ENCODE measurements at regions not wholly inside any gene's neighbourhood (a gene's known extent, or its start where the extent isn't known, plus 50 kb on each side); places are given as distances from the start of the nearest gene placed in this dataset.
A peak's percentile ranks its signal among the peaks of the same experiment; 100 is the strongest.
"Not testable (repeated sequence)": the region's sequence is repeated elsewhere in the genome, so short reads cannot be mapped to it uniquely, and the experiment has no call there.

GRCh38 chr14:51595881-51596455 lies 55.7 kb upstream of the FRMD6 start:
- no peak for ATAC-seq

- no peak for ATAC-seq
These were observed 55.1 kb upstream of the FRMD6 start for GRCh38 chr14:51596488-51597117.

- peak; percentile 18 for ATAC-seq
These were observed 54.3 kb upstream of the FRMD6 start for GRCh38 chr14:51597261-51598001.

GRCh38 chr14:51598924-51599600 lies 52.6 kb upstream of the FRMD6 start:
- ATAC-seq, result not testable (repeated sequence)

GRCh38 chr14:51600658-51601057 lies 51.1 kb upstream of the FRMD6 start:
- ATAC-seq, result no peak

Data from esophagus mucosa (tissue), 1 donor.